NCI-H82 treated with DMSO at 0.1 percent for 48 hours (cell line): ENCODE measurements at regions not wholly inside any gene's neighbourhood (a gene's known extent, or its start where the extent isn't known, plus 50 kb on each side); places are given as distances from the start of the nearest gene placed in this dataset.
"Not testable (repeated sequence)": the region's sequence is repeated elsewhere in the genome, so short reads cannot be mapped to it uniquely, and the experiment has no call there.

ENCODE experiments used
- DNase-seq: peaks from one replicate; lab custom pipeline; 2025; ENCODE audit not compliant: unreplicated experiment; lab: John Stamatoyannopoulos, UW

DNA sequence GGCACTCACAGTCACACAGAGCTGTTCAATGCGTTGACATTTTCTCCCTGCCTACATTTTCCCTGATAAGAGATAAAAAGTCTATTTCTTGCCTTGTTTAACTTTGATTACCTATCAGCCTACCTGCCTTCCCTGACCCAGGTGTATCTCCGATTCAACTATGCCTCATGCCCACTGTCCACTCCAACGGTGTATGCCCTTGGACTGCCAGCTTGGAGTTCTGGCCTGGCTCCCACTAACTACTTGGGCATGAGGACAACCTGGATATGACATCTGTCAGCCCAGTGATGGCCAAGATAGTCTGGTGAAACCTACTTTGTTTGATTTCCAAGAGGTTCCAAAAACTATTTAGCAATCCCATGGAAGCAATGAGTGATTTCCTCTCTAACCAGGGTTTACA, 93.0 kb upstream of the PELI2 start:
- no peak for DNase-seq

DNA sequence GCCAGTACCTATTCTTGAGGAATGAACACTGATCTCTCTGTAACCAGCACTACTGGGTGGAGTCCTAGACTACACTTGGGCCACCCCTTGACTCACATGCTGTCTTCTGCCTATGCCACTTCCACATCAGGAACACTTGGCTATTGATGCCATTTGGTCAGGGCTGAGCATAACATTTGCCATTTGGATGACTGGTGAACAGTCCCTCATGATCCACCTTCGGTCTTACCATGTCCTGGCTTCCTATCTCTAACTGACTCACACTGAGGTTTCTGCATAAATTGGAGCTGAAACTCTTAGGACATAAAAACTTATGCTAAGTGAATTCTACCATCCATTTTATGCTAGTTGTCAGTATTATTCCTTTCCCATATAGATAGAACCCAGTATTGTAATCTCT, 91.7 kb upstream of the PELI2 start:
- no peak for DNase-seq

DNA sequence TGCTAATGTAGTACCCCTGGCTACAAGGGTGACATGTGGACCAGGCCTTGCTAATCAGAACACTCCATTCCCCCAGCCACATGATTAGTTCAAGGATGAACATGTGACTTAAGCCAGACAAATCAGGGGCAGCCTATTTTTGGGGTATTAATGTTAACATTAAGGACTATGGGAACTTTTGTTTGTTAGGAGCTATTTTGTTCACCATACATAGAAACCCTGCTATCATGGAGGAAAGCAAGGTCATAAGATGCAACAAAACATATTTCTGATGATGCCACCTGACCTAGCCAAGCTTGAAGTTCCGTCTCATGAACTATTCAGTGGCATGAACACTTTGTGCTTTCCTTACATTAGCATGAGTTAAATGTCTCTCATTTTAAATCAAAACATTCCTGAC, 90.8 kb upstream of the PELI2 start:
- DNase-seq, result no peak

DNA sequence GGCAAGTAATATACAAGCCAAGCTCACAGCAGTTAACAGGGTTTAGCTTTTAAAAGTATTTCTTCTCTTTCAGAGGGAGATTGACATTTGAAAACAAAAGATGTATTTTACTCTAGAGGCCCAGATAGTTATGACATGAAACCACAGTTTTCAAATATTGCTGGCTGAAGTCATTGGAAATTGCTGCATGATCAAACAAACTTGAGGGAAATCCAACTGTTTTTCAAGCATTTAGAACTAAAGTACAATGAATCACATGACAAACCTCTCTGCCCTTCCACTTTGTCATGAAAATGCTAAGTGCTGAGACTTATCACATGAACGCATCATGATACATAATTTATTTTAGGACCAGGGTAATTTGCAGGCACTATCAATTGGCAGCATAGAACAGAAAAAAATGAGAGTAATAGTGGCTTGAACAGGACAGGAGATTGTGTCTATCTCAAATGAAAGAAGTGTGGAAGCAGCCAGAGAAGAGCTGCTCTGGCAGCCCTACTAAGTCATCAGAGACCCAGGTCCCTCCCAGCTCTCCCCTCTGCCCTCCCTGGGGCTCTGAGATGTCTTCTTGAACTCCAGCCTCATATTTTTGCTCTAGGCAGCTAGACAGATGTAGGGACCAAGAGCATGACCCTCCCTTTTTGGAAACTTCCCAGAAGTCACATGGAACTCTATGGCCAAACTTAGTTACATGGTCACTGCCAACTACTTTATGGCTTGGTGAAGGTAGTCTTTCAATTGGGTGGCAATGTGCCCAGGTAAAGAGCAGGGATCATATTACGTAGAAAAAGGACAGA, 90.1 kb upstream of the PELI2 start:
- DNase-seq, result no peak

DNA sequence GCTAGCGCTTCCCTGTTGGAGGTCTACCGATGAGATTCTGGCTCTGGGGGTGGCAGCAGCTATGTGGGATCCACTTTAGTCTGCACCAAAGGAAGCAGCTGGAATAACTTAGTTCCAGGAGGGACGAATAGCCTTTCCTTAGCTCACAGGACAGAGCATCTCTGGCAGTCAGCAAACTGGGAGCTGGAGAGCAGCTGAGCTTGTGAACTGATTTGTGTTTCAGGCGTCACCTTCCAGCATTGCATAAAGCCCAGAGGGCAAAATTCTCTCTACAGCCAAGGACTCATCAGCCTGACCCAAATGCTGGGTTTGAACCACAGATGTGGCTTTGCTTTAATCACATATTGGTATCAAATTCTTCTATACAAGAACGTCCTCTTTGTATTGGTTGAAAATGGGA, 81.9 kb upstream of the PELI2 start:
- DNase-seq, result no peak

DNA sequence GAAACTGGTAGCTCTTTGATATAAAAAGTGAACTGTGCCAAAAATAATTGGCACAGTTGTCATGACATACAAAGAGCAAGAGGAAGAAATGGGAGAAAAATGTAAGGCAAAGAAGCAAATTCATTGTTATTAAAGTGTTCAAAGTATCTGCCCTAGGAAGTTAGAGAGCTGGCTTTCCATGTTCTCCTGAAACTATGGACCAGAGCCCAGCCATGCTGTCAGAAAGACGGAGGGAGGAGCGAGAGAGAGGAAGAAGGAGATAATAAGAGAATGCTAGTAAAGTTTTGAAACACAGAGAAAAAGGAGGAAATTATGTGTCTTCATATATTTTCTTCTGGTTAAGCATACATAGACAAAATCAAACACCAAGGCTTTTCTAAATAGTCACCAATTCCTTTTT, 78.1 kb upstream of the PELI2 start:
- no peak for DNase-seq

DNA sequence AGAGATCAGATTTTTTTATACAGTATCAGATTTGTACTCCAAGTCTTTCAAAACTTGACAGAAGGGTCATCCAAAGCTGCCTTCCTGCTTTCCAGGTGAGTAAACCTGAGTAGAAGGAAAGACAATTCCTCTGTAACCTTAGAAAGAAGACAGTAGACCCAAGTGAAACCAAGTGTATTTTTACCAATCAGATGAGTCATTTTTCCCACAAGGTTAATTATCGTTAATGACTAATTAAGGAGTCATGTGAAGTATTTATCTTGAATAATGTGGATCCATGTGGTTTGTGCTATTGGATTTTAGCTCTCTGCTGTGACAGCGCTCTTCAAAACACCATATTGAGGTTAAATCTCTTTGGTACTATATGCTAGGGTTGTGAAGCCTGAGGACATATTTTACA, 74.0 kb upstream of the PELI2 start:
- no peak for DNase-seq

DNA sequence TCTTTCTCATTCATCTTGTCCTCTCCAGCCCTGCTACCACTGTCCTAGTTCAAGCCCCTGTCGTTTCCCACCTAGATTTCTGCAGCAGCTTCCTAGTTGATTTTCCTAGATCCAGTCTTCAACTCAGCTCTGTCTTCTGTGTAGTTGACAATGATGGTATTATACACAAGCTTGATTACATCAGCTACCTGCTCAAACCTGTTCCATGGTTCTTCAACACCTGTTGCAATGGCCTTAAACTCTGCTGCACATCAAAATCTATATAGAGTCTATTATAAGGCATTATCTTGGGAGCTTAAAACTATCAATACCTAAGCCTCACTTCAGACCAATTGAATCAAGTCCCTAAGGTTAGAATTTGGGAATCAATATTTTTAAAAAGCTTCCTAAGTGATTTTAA, 71.7 kb upstream of the PELI2 start:
- DNase-seq, result no peak

DNA sequence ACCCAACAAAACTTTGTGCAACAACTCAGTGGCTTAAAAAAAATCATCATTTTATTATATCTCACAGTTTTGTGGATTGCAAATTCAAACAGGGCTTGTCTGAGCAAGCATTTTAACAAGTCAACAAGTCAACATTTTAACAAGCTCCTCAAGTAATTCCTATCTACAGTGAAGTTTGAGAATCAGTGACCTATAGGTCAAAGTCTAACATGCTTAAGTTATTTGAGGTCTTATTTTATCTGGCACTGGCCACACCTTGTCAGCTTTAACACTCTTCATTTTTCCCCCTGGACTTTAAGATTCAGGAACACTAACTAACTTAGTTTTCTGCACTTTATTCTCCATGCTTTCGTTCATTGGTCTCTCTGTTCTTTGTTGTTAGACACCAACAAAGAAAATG, 71.2 kb upstream of the PELI2 start:
- DNase-seq, result no peak

DNA sequence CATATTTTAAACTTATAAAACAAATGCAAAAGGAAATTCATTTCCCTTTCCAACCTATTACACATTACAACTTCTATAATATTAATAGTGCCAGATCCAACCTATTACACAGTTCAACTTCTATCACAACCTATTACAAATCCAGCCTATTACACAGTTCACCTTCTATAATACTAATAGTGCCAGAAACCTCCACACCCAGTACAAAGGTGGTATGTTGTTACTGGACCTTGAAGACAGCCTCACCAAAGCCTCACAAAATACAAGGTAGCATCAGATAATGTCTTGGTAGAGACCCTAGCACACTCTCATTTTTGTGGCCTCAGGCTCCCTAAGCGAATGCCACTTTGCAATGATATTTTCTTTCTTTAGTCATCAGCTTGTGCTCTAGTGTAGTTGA, 68.7 kb upstream of the PELI2 start:
- no peak for DNase-seq

DNA sequence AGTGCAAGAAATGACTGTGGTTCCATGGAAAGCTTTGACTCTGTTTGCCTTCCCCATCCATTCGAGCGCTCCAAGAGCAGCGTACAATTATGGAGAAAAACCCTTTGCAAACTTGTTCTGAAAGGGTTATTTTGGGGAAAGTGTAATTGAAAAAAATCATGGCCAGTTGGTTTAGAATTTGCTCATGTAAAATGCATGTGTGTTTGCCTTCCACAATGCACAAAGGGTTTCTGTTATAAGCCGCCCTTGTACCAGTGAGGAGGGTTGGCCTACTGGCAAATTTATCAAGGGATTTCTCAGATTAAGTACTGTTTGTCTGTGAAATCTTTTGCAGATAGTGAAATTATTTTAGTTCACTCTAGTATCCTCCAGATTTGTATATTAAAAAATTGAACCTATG, 62.7 kb upstream of the PELI2 start:
- no peak for DNase-seq

DNA sequence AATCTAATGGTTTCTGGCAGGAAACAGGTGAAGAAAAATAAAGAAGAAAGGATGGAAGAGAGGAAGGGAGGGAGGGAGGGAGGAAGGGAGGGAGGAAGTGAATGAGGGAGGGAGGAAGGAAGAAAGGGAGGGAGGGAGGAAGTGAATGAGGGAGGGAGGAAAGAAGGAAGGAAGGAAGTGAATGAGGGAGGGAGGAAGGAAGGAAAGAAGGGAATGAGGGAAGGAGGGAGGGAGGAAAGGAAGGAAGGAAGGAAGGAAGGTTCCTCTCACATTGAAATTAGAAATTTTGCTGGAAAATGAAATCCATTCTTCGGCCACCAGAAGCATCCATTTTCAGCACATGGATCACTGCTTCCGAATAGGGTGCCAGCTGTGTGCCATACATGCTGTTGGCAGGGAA, 62.2 kb upstream of the PELI2 start:
- DNase-seq, result no peak

DNA sequence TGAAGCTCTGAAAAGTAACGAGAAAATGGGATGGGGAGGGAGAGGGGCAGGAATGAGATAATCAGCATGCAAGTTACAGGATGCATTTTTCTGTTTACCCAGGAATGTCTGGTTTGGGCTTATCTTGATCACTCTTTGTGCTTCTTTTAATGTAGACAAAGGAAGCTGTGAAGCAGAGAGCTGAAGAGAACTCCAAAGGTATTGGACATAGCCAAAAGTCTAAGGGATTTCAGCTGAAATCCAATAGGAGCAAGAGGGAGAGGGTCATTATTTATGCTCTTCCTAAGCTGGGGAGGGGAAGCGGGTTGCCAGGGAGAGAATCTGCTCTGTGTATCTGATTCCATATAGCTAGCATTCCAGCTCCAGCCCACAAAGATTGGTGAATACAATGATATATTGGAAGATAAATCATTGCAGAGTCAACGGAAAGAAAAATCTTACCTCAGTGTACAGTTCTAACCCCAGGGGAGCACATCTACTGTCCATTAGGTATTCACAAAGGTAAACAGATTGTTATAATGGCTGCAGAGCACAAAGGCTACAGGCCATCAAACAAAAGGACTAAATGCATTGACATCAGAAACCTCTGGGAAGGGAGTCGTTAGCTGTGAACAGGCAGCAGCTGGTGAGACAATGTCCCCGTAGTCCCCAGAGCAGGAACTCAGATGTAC, 61.0 kb upstream of the PELI2 start:
- DNase-seq, result no peak

DNA sequence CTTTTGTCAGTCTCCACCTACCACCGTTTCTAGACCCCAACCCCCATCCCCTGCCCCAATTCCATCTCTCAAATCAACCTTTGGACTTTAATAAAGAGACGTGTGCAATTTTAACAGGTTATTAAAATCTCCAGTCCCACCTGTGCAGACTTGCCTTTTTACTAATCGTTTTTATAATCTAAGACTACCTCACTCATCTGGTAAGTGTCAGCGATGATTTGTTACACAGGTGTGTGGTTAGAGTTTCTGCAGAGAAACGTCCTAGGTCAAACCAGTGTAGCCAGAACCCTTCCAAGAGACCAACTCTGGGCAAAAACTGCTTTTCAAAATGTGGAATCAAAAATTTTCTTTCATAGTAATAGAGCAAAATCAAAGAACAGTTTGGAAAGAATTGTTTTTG, 60.4 kb upstream of the PELI2 start:
- no peak for DNase-seq

DNA sequence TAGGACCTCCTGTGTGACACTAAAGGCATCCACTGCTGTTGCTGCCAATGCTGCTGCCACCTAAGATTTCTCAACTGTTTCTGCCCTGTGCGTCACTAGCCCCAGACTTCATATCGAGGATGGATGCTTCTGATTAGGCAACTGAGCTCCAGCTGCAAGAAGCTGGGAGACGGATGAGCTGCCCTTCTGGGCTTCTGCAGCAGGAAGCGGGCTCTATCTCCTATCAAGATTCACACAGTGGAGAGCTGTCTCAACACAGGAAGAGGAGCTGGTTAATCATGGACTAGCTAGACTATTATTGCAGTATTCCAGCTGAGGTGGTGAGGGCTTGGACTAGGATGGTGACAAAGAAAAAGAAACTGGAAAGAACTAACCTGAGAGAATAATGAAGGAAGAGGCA, 59.2 kb upstream of the PELI2 start:
- no peak for DNase-seq

DNA sequence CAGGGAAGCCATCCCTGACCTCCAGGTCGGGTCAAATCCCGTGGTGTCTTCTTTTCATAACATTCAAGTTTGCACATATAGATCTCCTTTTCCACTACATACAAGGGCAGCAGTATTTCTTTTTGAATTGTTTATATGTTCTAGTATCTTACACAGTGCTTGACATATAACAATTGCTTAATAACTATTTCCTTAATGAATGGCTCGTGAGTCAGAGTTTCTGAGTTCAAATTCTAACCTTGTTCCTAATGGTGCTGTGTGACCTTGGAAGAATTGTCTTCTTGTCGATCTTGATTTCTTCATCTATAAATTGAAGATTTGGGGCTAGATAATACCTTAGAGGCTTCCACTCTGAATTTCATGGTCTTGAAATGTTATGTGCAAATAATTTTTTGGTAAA, 57.2 kb upstream of the PELI2 start:
- no peak for DNase-seq

DNA sequence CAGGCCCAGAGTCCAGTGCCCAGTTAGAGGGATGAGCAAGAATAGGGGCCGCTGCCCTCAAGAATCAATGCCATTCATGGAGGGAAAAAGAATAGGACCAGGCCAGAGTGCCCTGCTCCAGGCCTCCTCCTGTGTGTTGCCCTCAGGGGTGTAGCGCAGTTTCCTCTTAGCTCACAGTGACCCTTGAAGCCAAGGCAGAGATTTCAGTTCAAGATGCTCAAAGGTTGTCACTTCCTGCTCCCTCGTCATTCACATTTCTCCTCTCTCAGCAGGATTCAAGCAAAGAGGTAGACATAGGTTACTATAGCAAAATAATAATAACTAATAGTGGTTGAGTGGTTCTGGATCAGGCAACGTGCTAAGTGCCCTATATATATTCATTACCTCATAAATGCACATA, 55.1 kb upstream of the PELI2 start:
- DNase-seq, result no peak

DNA sequence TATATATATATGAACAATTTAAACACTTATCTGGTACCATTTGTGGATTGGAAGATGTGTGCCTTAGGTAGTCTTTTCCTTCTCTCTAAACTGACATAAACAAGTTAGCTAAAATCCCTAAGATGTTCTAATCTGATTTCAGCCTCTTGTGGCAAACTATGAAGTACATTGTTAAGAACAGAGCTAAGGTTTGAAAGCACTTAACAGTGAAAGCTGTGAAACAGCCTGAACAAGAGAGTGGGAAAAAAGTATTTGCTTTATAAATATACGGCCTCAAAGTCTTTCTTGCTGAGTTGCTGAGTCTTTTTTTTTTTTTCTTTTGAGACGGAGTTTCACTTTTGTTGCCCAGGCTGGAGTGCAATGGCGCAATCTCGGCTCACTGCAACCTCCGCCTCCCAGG, 53.7 kb upstream of the PELI2 start:
- no peak for DNase-seq

DNA sequence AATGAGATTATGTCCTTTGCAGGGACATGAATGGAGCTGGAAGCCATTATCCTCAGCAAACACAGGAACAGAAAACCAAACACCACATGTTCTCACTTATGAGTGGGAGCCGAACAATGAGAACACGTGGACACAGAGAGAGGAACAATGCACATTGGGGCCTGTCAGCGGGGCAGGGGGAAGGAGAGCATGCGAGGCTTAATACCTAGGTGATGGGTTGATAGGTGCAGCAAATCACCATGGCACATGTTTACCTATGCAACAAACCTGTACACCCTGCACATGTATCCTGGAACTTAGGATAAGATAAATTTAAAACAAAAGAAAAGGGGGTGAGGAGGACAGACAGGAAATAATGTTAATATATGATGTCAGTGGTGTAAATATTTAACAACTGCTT, 53.0 kb upstream of the PELI2 start:
- DNase-seq, result not testable (repeated sequence)

DNA sequence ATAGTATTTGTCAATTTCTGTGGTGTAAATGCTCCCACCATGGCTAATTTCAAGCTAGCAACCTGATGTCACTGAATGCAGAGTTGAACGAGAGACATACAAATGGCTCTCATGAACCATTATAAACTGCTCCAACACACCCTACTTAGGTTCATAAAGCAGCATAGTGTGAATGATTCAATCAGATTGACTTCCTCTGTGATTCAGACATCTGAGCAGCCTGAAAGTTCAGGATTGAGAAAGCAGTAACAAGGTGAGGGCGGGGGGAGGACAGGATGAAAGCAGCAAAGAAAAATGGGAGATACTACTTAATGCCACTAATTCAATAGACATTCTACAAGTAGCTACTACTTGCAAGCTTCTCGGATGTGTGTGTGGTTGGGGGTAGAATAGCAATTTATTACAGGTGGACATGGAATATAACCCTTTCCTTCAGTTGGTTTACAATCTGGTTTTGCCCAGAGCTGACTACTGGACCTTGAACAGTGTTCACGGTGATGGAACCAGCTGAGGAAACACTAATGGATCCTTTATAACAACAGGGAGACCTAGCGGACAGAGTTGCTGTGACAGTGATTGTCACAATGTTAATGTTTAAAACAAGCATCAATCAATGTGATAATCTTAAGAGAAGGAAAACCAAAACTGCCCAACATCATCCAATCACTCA, 52.5 kb upstream of the PELI2 start:
- no peak for DNase-seq
